H1 (cell line): ENCODE measurements at regions not wholly inside any gene's neighbourhood (a gene's known extent, or its start where the extent isn't known, plus 50 kb on each side); places are given as distances from the start of the nearest gene placed in this dataset.

Experiments
- CTCF ChIA-PET: fragments of 300-600 bp; sonication (Branson Sonifier 250); formaldehyde crosslinking; loops from one replicate; lab custom pipeline; 2021; ENCODE audit not compliant: partially characterized antibody; lab: Charles Lee
- POLR2A ChIA-PET: fragments of 300-600 bp; sonication (Branson Sonifier 250); formaldehyde crosslinking; loops from one replicate; lab custom pipeline; 2021; ENCODE audit warnings: inconsistent platforms; ENCODE audit not compliant: partially characterized antibody; lab: Charles Lee
- DNase-seq, 2 experiments: peaks; one replicate each; pipeline versions ENCODE4 v3.0.0 to v3.0.0-alpha.2; 2010 to 2022; ENCODE audit warnings: low spot score in 2 of 2, low read depth in 1 of 2, mixed read lengths in 1 of 2
- FAIRE-seq: peaks from 2 replicates; lab custom pipeline; 2011; peaks lifted over from hg19 to GRCh38; lab: Jason Lieb, UNC
- H2AFZ ChIP-seq: 2 replicates; pipeline ENCODE4 v1.8.1; 2012; ENCODE audit warnings: low read length, inconsistent platforms
- H2AK5ac ChIP-seq: 2 replicates; pipeline ENCODE4 v1.6.1; 2013; ENCODE audit warnings: low read depth, low read length
- H2BK120ac ChIP-seq: replicated peaks from 2 replicates; pipeline ENCODE3; 2013; ENCODE audit warnings: low read depth, low read length, inconsistent platforms
- H2BK12ac ChIP-seq: 2 replicates; pipeline ENCODE4 v1.6.1; 2013; ENCODE audit warnings: low read depth, low read length
- H2BK15ac ChIP-seq: 2 replicates; pipeline ENCODE4 v1.6.1; 2013; ENCODE audit warnings: low read length
- H2BK20ac ChIP-seq: 2 replicates; pipeline ENCODE4 v1.6.1; 2013; ENCODE audit warnings: low read length
- H2BK5ac ChIP-seq: 2 replicates; pipeline ENCODE4 v1.6.1; 2013; ENCODE audit warnings: low read depth, low read length
- H3K14ac ChIP-seq: 2 replicates; pipeline ENCODE4 v1.6.1; 2013; ENCODE audit warnings: inconsistent platforms; ENCODE audit not compliant: insufficient read length
- H3K18ac ChIP-seq: 2 replicates; pipeline ENCODE4 v1.6.1; 2013; ENCODE audit warnings: low read length; ENCODE audit errors: extremely low read depth
- H3K23ac ChIP-seq: 2 replicates; pipeline ENCODE4 v1.6.1; 2013; ENCODE audit warnings: inconsistent platforms; ENCODE audit not compliant: insufficient read length
- H3K23me2 ChIP-seq: 2 replicates; pipeline ENCODE4 v1.6.1; 2013; ENCODE audit warnings: low read depth, low read length
- H3K27ac ChIP-seq: 2 replicates; pipeline ENCODE4 v1.6.1; 2011; ENCODE audit warnings: low read depth, low read length, inconsistent platforms
- H3K27me3 ChIP-seq, 4 experiments: replicated peaks in 1 of 4; 1 replicate in 1 of 4; 2 replicates in 3 of 4; pipeline versions ENCODE4 v1.6.1 to v1.8.1; 2011 to 2013; ENCODE audit warnings: low read length in 3 of 4, mild to moderate bottlenecking in 3 of 4, inconsistent platforms in 2 of 4, mixed read lengths in 2 of 4, moderate library complexity in 1 of 4; ENCODE audit not compliant: control insufficient read depth in 3 of 4, insufficient read depth in 3 of 4; ENCODE audit errors: extremely low read depth in 1 of 4
- H3K36me3 ChIP-seq, 4 experiments: 2 replicates each; pipeline versions ENCODE4 v1.6.1 to v1.8.1; 2011 to 2013; ENCODE audit warnings: mild to moderate bottlenecking in 4 of 4, low read length in 3 of 4, moderate library complexity in 2 of 4, control low read depth in 1 of 4, inconsistent platforms in 1 of 4; ENCODE audit not compliant: insufficient read depth in 4 of 4, control insufficient read depth in 2 of 4
- H3K4ac ChIP-seq: replicated peaks from 2 replicates; pipeline ENCODE3; 2013; ENCODE audit warnings: low read length, low read depth, mixed read lengths, inconsistent platforms; ENCODE audit not compliant: insufficient read length
- H3K4me1 ChIP-seq, 4 experiments: replicated peaks in 1 of 4; 1 replicate in 1 of 4; 2 replicates in 3 of 4; pipeline versions ENCODE4 v1.6.1 to v1.8.1; 2011 to 2013; ENCODE audit warnings: low read length in 3 of 4, inconsistent platforms in 2 of 4, mixed read lengths in 1 of 4; ENCODE audit not compliant: insufficient read depth in 4 of 4, control insufficient read depth in 3 of 4
- H3K4me2 ChIP-seq, 2 experiments: 2 replicates each; pipeline versions ENCODE4 v1.6.1 to v1.8.1; 2011 to 2013; ENCODE audit warnings: low read depth in 2 of 2, low read length in 2 of 2, control low read depth in 1 of 2, inconsistent platforms in 1 of 2, mild to moderate bottlenecking in 1 of 2; ENCODE audit not compliant: insufficient read depth in 1 of 2
- H3K4me3 ChIP-seq, 4 experiments: fragments of 200-600, 300-600 bp in 1 of 4; sonication (generic), shearing (Covaris generic), sonication (Bioruptor Twin) in 1 of 4; 2 replicates each; pipeline versions ENCODE4 v1.5.1 to v1.8.1; 2011 to 2016; ENCODE audit warnings: low read length in 4 of 4, low read depth in 3 of 4, control low read depth in 2 of 4, inconsistent platforms in 2 of 4, mild to moderate bottlenecking in 2 of 4, mixed read lengths in 1 of 4, moderate library complexity in 1 of 4; ENCODE audit not compliant: insufficient read depth in 2 of 4; ENCODE audit errors: extremely low read depth in 1 of 4
- H3K56ac ChIP-seq: replicated peaks from 2 replicates; pipeline ENCODE3; 2013; ENCODE audit warnings: low read depth, mild to moderate bottlenecking, mixed read lengths, low read length, inconsistent platforms; ENCODE audit not compliant: insufficient read length
- H3K79me1 ChIP-seq: 2 replicates; pipeline ENCODE4 v1.6.1; 2013; ENCODE audit warnings: low read depth, low read length, control low read depth
- H3K79me2 ChIP-seq, 2 experiments: 2 replicates each; pipeline versions ENCODE4 v1.6.1 to v1.8.1; 2012 to 2013; ENCODE audit warnings: low read length in 2 of 2, mild to moderate bottlenecking in 2 of 2, inconsistent platforms in 1 of 2; ENCODE audit not compliant: insufficient read depth in 2 of 2, control insufficient read depth in 1 of 2
- H3K9ac ChIP-seq, 4 experiments: replicated peaks in 1 of 4; 1 replicate in 1 of 4; 2 replicates in 3 of 4; pipeline versions ENCODE4 v1.6.1 to v1.8.1; 2011 to 2013; ENCODE audit warnings: low read depth in 3 of 4, low read length in 3 of 4, control low read depth in 2 of 4, mild to moderate bottlenecking in 2 of 4, moderate library complexity in 2 of 4, inconsistent platforms in 1 of 4; ENCODE audit errors: extremely low read depth in 1 of 4
- H3K9me3 ChIP-seq, 2 experiments: 2 replicates each; pipeline versions ENCODE4 v1.6.1 to v1.8.1; 2012 to 2013; ENCODE audit warnings: mild to moderate bottlenecking in 2 of 2, moderate library complexity in 2 of 2, control low read depth in 1 of 2, inconsistent platforms in 1 of 2, low read depth in 1 of 2, low read length in 1 of 2, mixed read lengths in 1 of 2; ENCODE audit not compliant: insufficient read depth in 2 of 2
- H4K20me1 ChIP-seq, 2 experiments: replicated peaks in 1 of 2; 2 replicates each; pipeline versions ENCODE3 to v1.8.1; 2011 to 2013; ENCODE audit warnings: inconsistent platforms in 2 of 2, low read length in 2 of 2, mild to moderate bottlenecking in 1 of 2; ENCODE audit not compliant: insufficient read depth in 2 of 2, control insufficient read depth in 1 of 2
- H4K5ac ChIP-seq: 2 replicates; pipeline ENCODE4 v1.6.1; 2013; ENCODE audit warnings: low read length, low read depth, mixed read lengths, inconsistent platforms; ENCODE audit not compliant: insufficient read length
- H4K8ac ChIP-seq: 2 replicates; pipeline ENCODE4 v1.8.0; 2013; ENCODE audit warnings: mild to moderate bottlenecking, moderate library complexity, low read length, inconsistent platforms; ENCODE audit not compliant: insufficient read depth; ENCODE audit errors: extremely low read depth
- H4K91ac ChIP-seq: replicated peaks from 2 replicates; pipeline ENCODE3; 2013; ENCODE audit warnings: low read length, mixed read lengths, inconsistent platforms; ENCODE audit not compliant: insufficient read length
- CEBPB ChIP-seq: IDR thresholded peaks from 2 replicates; pipeline ENCODE4 v1.6.1; 2012; ENCODE audit warnings: low read depth, low read length
- CTBP2 ChIP-seq: IDR thresholded peaks from 2 replicates; pipeline ENCODE4 v1.7.0; 2011; ENCODE audit warnings: borderline replicate concordance, mild to moderate bottlenecking, moderate library complexity, mixed read lengths, low read length; ENCODE audit not compliant: insufficient read depth, insufficient read length
- FOSL1 ChIP-seq: IDR thresholded peaks from 2 replicates; pipeline ENCODE4 v1.6.1; 2011; ENCODE audit warnings: mild to moderate bottlenecking, low read depth, low read length, moderate library complexity; ENCODE audit not compliant: insufficient read depth
- GTF2F1 ChIP-seq: IDR thresholded peaks from 2 replicates; pipeline ENCODE4 v1.6.1; 2012; ENCODE audit warnings: low read depth, low read length, improper control_type of control experiment, borderline replicate concordance
- KDM1A ChIP-seq: fragments of 200-600, 300-600 bp; sonication (generic); IDR thresholded peaks from 2 replicates; pipeline ENCODE4 v1.7.1; 2016; ENCODE audit warnings: mild to moderate bottlenecking, low read length, borderline replicate concordance
- NANOG ChIP-seq: IDR thresholded peaks from 2 replicates; pipeline ENCODE4 v1.6.1; 2011; ENCODE audit warnings: low read length, low read depth, mild to moderate bottlenecking, inconsistent platforms; ENCODE audit not compliant: insufficient read depth, poor library complexity, severe bottlenecking
- NRF1 ChIP-seq: IDR thresholded peaks from 2 replicates; pipeline ENCODE4 v1.6.1; 2011; ENCODE audit warnings: mild to moderate bottlenecking, low read depth, low read length, improper control_type of control experiment
- RAD21 ChIP-seq, 2 experiments: IDR thresholded peaks in 1 of 2; conservative IDR thresholded peaks in 1 of 2; 2 replicates each; pipeline ENCODE4 v1.6.1; 2011; ENCODE audit warnings: low read depth in 2 of 2, low read length in 2 of 2, improper control_type of control experiment in 1 of 2, inconsistent platforms in 1 of 2, mild to moderate bottlenecking in 1 of 2, moderate library complexity in 1 of 2
- RBBP5 ChIP-seq: IDR thresholded peaks from 2 replicates; pipeline ENCODE4 v1.7.1; 2012; ENCODE audit warnings: low read depth, mild to moderate bottlenecking, inconsistent platforms, low read length, moderate library complexity, borderline replicate concordance
- SUZ12 ChIP-seq: fragments of 200-600 bp; sonication (generic); IDR thresholded peaks from 2 replicates; pipeline ENCODE4 v1.6.1; 2012; ENCODE audit warnings: mild to moderate bottlenecking, inconsistent platforms, low read length, moderate library complexity, mixed read lengths
- WGBS, 2 experiments: shearing (Covaris generic) in 1 of 2; methylation state at CpG; one replicate each; pipeline versions ENCODE4 v1.1.6 to v1.1.7; 2013 to 2015; ENCODE audit warnings: low lambda C conversion rate in 2 of 2, mixed read lengths in 2 of 2, inconsistent platforms in 1 of 2, low coverage in 1 of 2, missing lambda C conversion rate in 1 of 2; ENCODE audit not compliant: insufficient replicate concordance in 2 of 2, insufficient coverage in 1 of 2, insufficient read length in 1 of 2; ENCODE audit errors: extremely low coverage in 1 of 2, missing lambda C conversion rate in 1 of 2; 5-methylcytosine and 5-hydroxymethylcytosine counted together

GRCh38 chr13:73701160-73701559, 433.0 kb downstream of the KLF12 start:
- H2AK5ac ChIP-seq, result no peak overlapping the region
- no peaks in the 10 kb centered on the region for H3K79me2 ChIP-seq
- DNase-seq, result no peak
- H2BK12ac ChIP-seq, result no peak overlapping the region; the same call in 1 of the 2 replicates
- no peak overlapping the region for H2BK15ac ChIP-seq
- H4K91ac ChIP-seq, result no peak overlapping the region
- CTCF ChIA-PET, result interaction anchor here (0.8 to 1.2 kb wide), 2 partner anchors 9 to 70 kb away, joined by 3 to 4 read pairs; no protein-coding TSS in a partner anchor
- H3K4me1 ChIP-seq, result peaks cover 3 to 18% (median 8%) of the 10 kb centered on the region in 4 experiments
- H4K20me1 ChIP-seq, result no peaks in the 10 kb centered on the region
- no peak overlapping the region for H2AFZ ChIP-seq
- H3K36me3 ChIP-seq, result no peaks in the 10 kb centered on the region
- no peak overlapping the region for H2BK5ac ChIP-seq
- POLR2A ChIA-PET, result no interaction called here
- no peaks in the 10 kb centered on the region for H3K9me3 ChIP-seq
- H4K5ac ChIP-seq, result peak overlapping the region; percentile 24
- 57% methylated on average over 1 of the region's 1 CpG; no CpG with 5 or more reads in 1 of the 2 experiments for WGBS, 2 experiments
- H3K27ac ChIP-seq, result no peak overlapping the region
- no peak for FAIRE-seq
- H3K23me2 ChIP-seq, result no peaks in the 10 kb centered on the region
- H3K9ac ChIP-seq, result no peak overlapping the region
- no peak overlapping the region for H3K4me3 ChIP-seq
- H3K27me3 ChIP-seq, result no peaks in the 10 kb centered on the region
- no peak overlapping the region for H3K4me2 ChIP-seq
- H3K56ac ChIP-seq, result no peak overlapping the region
- H2BK120ac ChIP-seq, result no peak overlapping the region
- no peak overlapping the region for H2BK20ac ChIP-seq
- no peak overlapping the region for H4K8ac ChIP-seq
- no peak overlapping the region for H3K23ac ChIP-seq
- no peak overlapping the region for H3K4ac ChIP-seq
- no peaks in the 10 kb centered on the region for H3K79me1 ChIP-seq
- no peak overlapping the region for H3K14ac ChIP-seq
- TF ChIP-seq CTBP2, result no peak
- no peak for TF ChIP-seq KDM1A
- TF ChIP-seq RAD21 (IDR thresholded peaks at IDR 0.05 in 1 of 2, conservative IDR thresholded peaks at IDR 0.05 in 1 of 2; ENCODE audit: low read depth in 2 of 2, low read length in 2 of 2), result no peak
- no peak for TF ChIP-seq GTF2F1
- no peak for TF ChIP-seq CEBPB
- TF ChIP-seq NRF1, result no peak
- TF ChIP-seq RBBP5, result no peak
- no peak for TF ChIP-seq FOSL1
- no peak for TF ChIP-seq NANOG
- no peak for TF ChIP-seq SUZ12
- H3K18ac ChIP-seq, result no peak overlapping the region
